CD14-positive monocyte (primary cell): ENCODE measurements at regions not wholly inside any gene's neighbourhood (a gene's known extent, or its start where the extent isn't known, plus 50 kb on each side); places are given as distances from the start of the nearest gene placed in this dataset.

Source experiments
- DNase-seq, 3 donors: peaks; one replicate each; pipeline ENCODE4 v3.0.0-alpha.2; 2011 to 2022
- H2AFZ ChIP-seq: 2 replicates; pipeline ENCODE4 v1.6.0; 2012; ENCODE audit warnings: mild to moderate bottlenecking, low read depth, low read length, inconsistent platforms; ENCODE audit not compliant: insufficient read depth, poor library complexity, severe bottlenecking
- H3K27ac ChIP-seq, 2 donors: 1 replicate in 1 of 2; 2 replicates in 1 of 2; pipeline ENCODE4 v1.5.1; 2012 to 2013; ENCODE audit warnings: low read length in 2 of 2, control low read depth in 1 of 2, inconsistent platforms in 1 of 2, low read depth in 1 of 2, mild to moderate bottlenecking in 1 of 2
- H3K27me3 ChIP-seq, 2 donors: one replicate each; pipeline versions ENCODE4 v1.6.0 to v1.6.1; 2011 to 2013; ENCODE audit warnings: low read length in 2 of 2; ENCODE audit not compliant: control insufficient read depth in 2 of 2, insufficient read depth in 2 of 2
- H3K36me3 ChIP-seq, 2 donors: replicated peaks in 1 of 2; 1 replicate in 1 of 2; 2 replicates in 1 of 2; pipeline versions ENCODE4 v1.5.1 to v1.6.1; 2012 to 2013; ENCODE audit warnings: low read length in 2 of 2, control low read depth in 1 of 2, inconsistent platforms in 1 of 2, mild to moderate bottlenecking in 1 of 2; ENCODE audit not compliant: insufficient read depth in 2 of 2, control insufficient read depth in 1 of 2
- H3K4me1 ChIP-seq, 2 donors: 1 replicate in 1 of 2; 2 replicates in 1 of 2; pipeline versions ENCODE4 v1.5.1 to v1.6.1; 2012 to 2013; ENCODE audit warnings: low read length in 2 of 2, control low read depth in 1 of 2, inconsistent platforms in 1 of 2, mild to moderate bottlenecking in 1 of 2, moderate library complexity in 1 of 2; ENCODE audit not compliant: insufficient read depth in 2 of 2, control insufficient read depth in 1 of 2
- H3K4me2 ChIP-seq: replicated peaks from 2 replicates; pipeline ENCODE3; 2012; ENCODE audit warnings: low read length, moderate library complexity, mild to moderate bottlenecking; ENCODE audit not compliant: poor library complexity, severe bottlenecking; ENCODE audit errors: extremely low read depth
- H3K4me3 ChIP-seq, 3 experiments: fragments of 200-600 bp in 1 of 3; sonication (generic) in 1 of 3; replicated peaks in 1 of 3; 1 replicate in 2 of 3; 2 replicates in 1 of 3; pipeline ENCODE4 v1.5.1; 2011 to 2013; ENCODE audit warnings: low read length in 3 of 3, mild to moderate bottlenecking in 3 of 3, control low read depth in 2 of 3, low read depth in 2 of 3, inconsistent platforms in 1 of 3, moderate library complexity in 1 of 3
- H3K79me2 ChIP-seq: 2 replicates; pipeline ENCODE4 v1.6.0; 2012; ENCODE audit warnings: mild to moderate bottlenecking, control low read depth, inconsistent platforms, low read length, moderate library complexity; ENCODE audit not compliant: insufficient read depth
- H3K9ac ChIP-seq: 2 replicates; pipeline ENCODE4 v1.6.0; 2017; ENCODE audit warnings: low read length, mild to moderate bottlenecking; ENCODE audit not compliant: insufficient read depth, poor library complexity, severe bottlenecking
- H3K9me3 ChIP-seq, 2 donors: replicated peaks in 1 of 2; 1 replicate in 1 of 2; 2 replicates in 1 of 2; pipeline versions ENCODE4 v1.5.1 to v1.6.1; 2012 to 2013; ENCODE audit warnings: low read length in 2 of 2, control low read depth in 1 of 2; ENCODE audit not compliant: control insufficient read depth in 1 of 2, insufficient read depth in 1 of 2
- H4K20me1 ChIP-seq: 2 replicates; pipeline ENCODE4 v1.6.0; 2012; ENCODE audit warnings: mild to moderate bottlenecking, low read length, control low read depth, moderate library complexity; ENCODE audit not compliant: insufficient read depth
- H3K27ac Mint-ChIP-seq, 7 donors: one replicate each; pipeline ENCODE4 v1.8.0; 2020; ENCODE audit warnings: mild to moderate bottlenecking in 7 of 7, mixed read lengths in 7 of 7, moderate library complexity in 6 of 7, inconsistent platforms in 2 of 7
- H3K27me3 Mint-ChIP-seq, 3 donors: one replicate each; pipeline ENCODE4 v1.8.0; 2021 to 2022; ENCODE audit warnings: low read depth in 3 of 3, mild to moderate bottlenecking in 3 of 3, mixed read lengths in 3 of 3, moderate library complexity in 3 of 3, inconsistent platforms in 1 of 3
- H3K36me3 Mint-ChIP-seq, 2 donors: one replicate each; pipeline ENCODE4 v1.8.0; 2020; ENCODE audit warnings: mixed read lengths in 2 of 2, inconsistent platforms in 1 of 2, mild to moderate bottlenecking in 1 of 2
- H3K4me1 Mint-ChIP-seq: one replicate; pipeline ENCODE4 v1.8.0; 2020; ENCODE audit warnings: mild to moderate bottlenecking, mixed read lengths
- H3K4me3 Mint-ChIP-seq, 2 donors: one replicate each; pipeline ENCODE4 v1.8.0; 2020; ENCODE audit warnings: mild to moderate bottlenecking in 2 of 2, mixed read lengths in 2 of 2, moderate library complexity in 1 of 2
- H3K9me3 Mint-ChIP-seq, 7 donors: one replicate each; pipeline ENCODE4 v1.8.0; 2020 to 2022; ENCODE audit warnings: mixed read lengths in 7 of 7, mild to moderate bottlenecking in 6 of 7, moderate library complexity in 6 of 7, inconsistent platforms in 2 of 7
- WGBS: methylation state at CpG from one replicate; pipeline ENCODE4 v1.1.5; 2013; ENCODE audit warnings: missing lambda C conversion rate; ENCODE audit not compliant: insufficient coverage; 5-methylcytosine and 5-hydroxymethylcytosine counted together
- intact Hi-C, 2 donors: fragments of 100-400 bp; cut with micrococcal nuclease; formaldehyde crosslinking; loops; one replicate each; pipeline versions ENCODE4 v1.15.0 to v1.15.1; 2023
- TF ChIP-seq, protein P1 (sequence below): fragments of 200-600 bp; IDR thresholded peaks from one replicate; pipeline ENCODE4 v1.8.0; 2022; ENCODE audit warnings: antibody characterized with exemption, mild to moderate bottlenecking

DNA sequence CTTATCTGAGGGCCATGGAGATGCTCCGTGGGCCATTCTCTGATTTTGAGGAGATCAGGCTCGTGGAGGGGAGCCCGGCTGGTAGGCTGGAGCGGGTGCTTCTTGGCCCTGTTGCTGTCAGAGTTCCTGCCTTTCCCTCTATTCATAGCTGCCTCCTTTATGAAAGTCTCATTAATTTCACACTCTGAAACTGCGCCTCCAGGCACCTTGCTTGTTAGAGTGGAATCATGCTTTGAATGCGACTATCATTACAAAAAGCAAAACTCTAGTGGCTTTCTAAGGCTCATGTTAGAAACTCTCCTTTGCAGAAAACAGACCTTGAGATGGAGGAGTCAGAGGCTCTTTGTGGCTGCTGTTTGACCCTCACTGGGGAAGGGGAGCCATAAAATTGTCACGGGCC lies 131.0 kb upstream of the SNTG2 start:
- Histone ChIP-seq H3K79me2 (no peaks in the 10 kb centered on the region), H3K36me3 (no peaks in the 10 kb centered on the region), H3K4me3 (no peak overlapping the region), H3K9ac (no peak overlapping the region), H3K27ac (no peak overlapping the region), H3K27me3 (no peaks in the 10 kb centered on the region), H4K20me1 (no peaks in the 10 kb centered on the region), H3K4me1 (no peaks in the 10 kb centered on the region), H3K4me2 (no peak overlapping the region), H2AFZ (no peak overlapping the region), H3K9me3 (peaks cover 5 to 12% of the 10 kb centered on the region in 2 donors)
- intact Hi-C loops: no loop called here
- TF ChIP-seq, protein P1, sequence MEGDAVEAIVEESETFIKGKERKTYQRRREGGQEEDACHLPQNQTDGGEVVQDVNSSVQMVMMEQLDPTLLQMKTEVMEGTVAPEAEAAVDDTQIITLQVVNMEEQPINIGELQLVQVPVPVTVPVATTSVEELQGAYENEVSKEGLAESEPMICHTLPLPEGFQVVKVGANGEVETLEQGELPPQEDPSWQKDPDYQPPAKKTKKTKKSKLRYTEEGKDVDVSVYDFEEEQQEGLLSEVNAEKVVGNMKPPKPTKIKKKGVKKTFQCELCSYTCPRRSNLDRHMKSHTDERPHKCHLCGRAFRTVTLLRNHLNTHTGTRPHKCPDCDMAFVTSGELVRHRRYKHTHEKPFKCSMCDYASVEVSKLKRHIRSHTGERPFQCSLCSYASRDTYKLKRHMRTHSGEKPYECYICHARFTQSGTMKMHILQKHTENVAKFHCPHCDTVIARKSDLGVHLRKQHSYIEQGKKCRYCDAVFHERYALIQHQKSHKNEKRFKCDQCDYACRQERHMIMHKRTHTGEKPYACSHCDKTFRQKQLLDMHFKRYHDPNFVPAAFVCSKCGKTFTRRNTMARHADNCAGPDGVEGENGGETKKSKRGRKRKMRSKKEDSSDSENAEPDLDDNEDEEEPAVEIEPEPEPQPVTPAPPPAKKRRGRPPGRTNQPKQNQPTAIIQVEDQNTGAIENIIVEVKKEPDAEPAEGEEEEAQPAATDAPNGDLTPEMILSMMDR: no peak
- Mint-ChIP-seq H3K27me3 (peaks cover 0 to 6% (median 3%) of the 10 kb centered on the region in 3 donors), H3K4me3 (no peak overlapping the region), H3K36me3 (no peaks in the 10 kb centered on the region), H3K9me3 (peaks cover 0 to 25% (median 4%) of the 10 kb centered on the region in 7 donors), H3K4me1 (no peaks in the 10 kb centered on the region), H3K27ac (no peak overlapping the region)
- DNase-seq: no peak
- WGBS: 83% methylated on average over 3 of the region's 7 CpGs

DNA sequence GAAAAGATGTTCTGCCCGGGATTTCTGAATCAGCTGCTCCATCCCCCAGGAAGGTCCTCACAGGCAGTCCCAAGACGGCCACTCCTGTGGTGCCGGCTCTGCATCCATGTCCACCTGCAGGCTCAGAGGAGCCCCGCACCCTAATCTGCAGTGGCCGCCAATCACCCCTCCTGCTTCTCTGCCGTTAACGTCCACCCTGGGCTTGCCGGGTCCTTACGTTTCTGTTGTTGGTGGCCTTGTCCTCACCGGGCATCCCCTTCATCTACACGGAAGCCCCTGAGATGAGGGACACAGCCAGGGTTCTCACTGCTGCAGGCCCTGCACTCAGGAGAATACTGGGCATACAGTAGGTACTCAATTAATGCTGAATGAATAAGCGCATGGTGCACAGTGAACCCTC lies 131.5 kb upstream of the SNTG2 start:
- no peaks in the 10 kb centered on the region for H3K4me1 ChIP-seq
- Mint-ChIP-seq H3K36me3 (no peaks in the 10 kb centered on the region), H3K4me3 (no peak overlapping the region), H3K27me3 (peaks cover 0 to 6% (median 3%) of the 10 kb centered on the region in 3 donors), H3K9me3 (peaks cover 0 to 25% (median 5%) of the 10 kb centered on the region in 7 donors), H3K4me1 (no peaks in the 10 kb centered on the region), H3K27ac (no peak overlapping the region)
- H3K9me3 ChIP-seq: peaks cover 5 to 12% of the 10 kb centered on the region in 2 donors
- no peaks in the 10 kb centered on the region for H3K27me3 ChIP-seq
- WGBS: 93% methylated on average over 10 of the region's 12 CpGs
- intact Hi-C loops: no loop called here
- TF ChIP-seq, protein P1: no peak
- no peaks in the 10 kb centered on the region for H4K20me1 ChIP-seq
- no peak overlapping the region for H2AFZ ChIP-seq
- H3K79me2 ChIP-seq: no peaks in the 10 kb centered on the region
- H3K36me3 ChIP-seq: no peaks in the 10 kb centered on the region
- no peak overlapping the region for H3K4me3 ChIP-seq
- H3K27ac ChIP-seq: no peak overlapping the region
- H3K4me2 ChIP-seq: no peak overlapping the region
- DNase-seq: no peak
- H3K9ac ChIP-seq: no peak overlapping the region
